GM21619 (cell line): ENCODE measurements at regions not wholly inside any gene's neighbourhood (a gene's known extent, or its start where the extent isn't known, plus 50 kb on each side); places are given as distances from the start of the nearest gene placed in this dataset.

Experiments
- ATAC-seq: cut with Tn5 transposase; IDR thresholded peaks from one replicate; pipeline ENCODE4 v1.9.1; 2021; ENCODE audit not compliant: unreplicated experiment

GRCh38 chr12:124726596-124727263 lies 136.9 kb downstream of the SCARB1 start:
- ATAC-seq: no peak

GRCh38 chr12:124725597-124726237 lies 137.9 kb downstream of the SCARB1 start:
- no peak for ATAC-seq

- no peak for ATAC-seq
Measured at GRCh38 chr12:124725099-124725498, 138.6 kb downstream of the SCARB1 start.

- no peak for ATAC-seq
Measured at GRCh38 chr12:124722878-124723277, 140.8 kb downstream of the SCARB1 start.

- ATAC-seq: no peak
Measured at GRCh38 chr12:124721501-124722162, 142.0 kb downstream of the SCARB1 start.

GRCh38 chr12:124720681-124721500 lies 142.8 kb downstream of the SCARB1 start:
- ATAC-seq: no peak

GRCh38 chr12:124720004-124720680 lies 143.5 kb downstream of the SCARB1 start:
- ATAC-seq: no peak

GRCh38 chr12:124719231-124719630 lies 144.4 kb downstream of the SCARB1 start:
- ATAC-seq: no peak

GRCh38 chr12:124718458-124718857 lies 145.2 kb downstream of the SCARB1 start:
- no peak for ATAC-seq

GRCh38 chr12:124718036-124718435 lies 145.6 kb downstream of the SCARB1 start:
- ATAC-seq: no peak

GRCh38 chr12:124717318-124717717 lies 146.3 kb downstream of the SCARB1 start:
- no peak for ATAC-seq

- no peak for ATAC-seq
Measured at GRCh38 chr12:124716208-124717130, 147.2 kb downstream of the SCARB1 start.

- no peak for ATAC-seq
Measured at GRCh38 chr12:124715121-124715990, 147.9 kb upstream of the NCOR2 start.

- ATAC-seq: peak; percentile 82
Measured at GRCh38 chr12:124713436-124714082, 146.1 kb upstream of the NCOR2 start.

GRCh38 chr12:124713041-124713435 lies 145.6 kb upstream of the NCOR2 start:
- no peak for ATAC-seq

GRCh38 chr12:124711344-124711743 lies 143.9 kb upstream of the NCOR2 start:
- no peak for ATAC-seq

- no peak for ATAC-seq
Measured at GRCh38 chr12:124709722-124710687, 142.6 kb upstream of the NCOR2 start.
